K562 (cell line): ENCODE measurements at regions not wholly inside any gene's neighbourhood (a gene's known extent, or its start where the extent isn't known, plus 50 kb on each side); places are given as distances from the start of the nearest gene placed in this dataset.

Experiments
- NFE2 ChIP-seq: IDR thresholded peaks from 2 replicates; pipeline ENCODE4 v1.6.1; 2014; ENCODE audit warnings: antibody characterized with exemption, low read depth
- TF ChIP-seq, protein P1 (sequence below): fragments of 450-650 bp; IDR thresholded peaks from 2 replicates; pipeline ENCODE4 v1.6.1; 2016; ENCODE audit warnings: low read depth

DNA sequence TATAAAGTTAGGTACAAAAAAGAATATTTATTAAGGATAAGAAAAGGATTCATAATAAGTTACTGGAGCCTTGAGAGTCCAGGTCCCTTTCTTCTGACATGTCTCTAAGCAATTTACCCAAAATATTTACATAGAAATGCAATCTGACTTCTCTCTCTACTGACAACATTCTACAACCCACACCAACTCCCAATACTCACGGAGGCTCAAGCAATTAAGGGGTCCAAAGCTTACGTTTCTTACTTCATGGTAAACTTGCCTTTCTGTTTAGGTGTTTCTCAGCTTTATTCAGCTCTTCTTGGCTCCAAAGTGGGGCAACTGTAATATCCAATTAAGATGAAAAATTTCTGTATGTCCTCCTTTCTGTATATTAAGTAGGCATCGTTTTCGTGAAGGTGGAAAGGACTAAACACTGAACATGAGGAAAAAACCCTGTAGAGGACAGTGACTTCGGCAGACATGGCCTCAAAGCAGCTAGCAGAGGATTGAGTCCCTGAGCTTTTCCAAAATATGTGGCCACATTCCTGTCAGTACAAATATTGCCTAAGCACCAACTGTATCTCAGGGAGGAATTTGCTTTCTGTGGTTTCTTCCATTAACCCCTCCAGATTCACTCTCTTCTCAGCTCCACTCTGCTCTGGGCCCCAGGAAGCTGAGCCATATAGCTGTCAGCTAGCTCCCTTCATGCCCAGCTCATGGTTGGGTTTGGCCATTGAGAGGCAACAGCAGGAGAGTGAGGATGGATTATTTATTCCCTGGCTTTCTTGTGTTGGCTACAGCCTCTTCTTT, 67.9 kb upstream of the GLS start (continued):
- TF ChIP-seq, protein P1, sequence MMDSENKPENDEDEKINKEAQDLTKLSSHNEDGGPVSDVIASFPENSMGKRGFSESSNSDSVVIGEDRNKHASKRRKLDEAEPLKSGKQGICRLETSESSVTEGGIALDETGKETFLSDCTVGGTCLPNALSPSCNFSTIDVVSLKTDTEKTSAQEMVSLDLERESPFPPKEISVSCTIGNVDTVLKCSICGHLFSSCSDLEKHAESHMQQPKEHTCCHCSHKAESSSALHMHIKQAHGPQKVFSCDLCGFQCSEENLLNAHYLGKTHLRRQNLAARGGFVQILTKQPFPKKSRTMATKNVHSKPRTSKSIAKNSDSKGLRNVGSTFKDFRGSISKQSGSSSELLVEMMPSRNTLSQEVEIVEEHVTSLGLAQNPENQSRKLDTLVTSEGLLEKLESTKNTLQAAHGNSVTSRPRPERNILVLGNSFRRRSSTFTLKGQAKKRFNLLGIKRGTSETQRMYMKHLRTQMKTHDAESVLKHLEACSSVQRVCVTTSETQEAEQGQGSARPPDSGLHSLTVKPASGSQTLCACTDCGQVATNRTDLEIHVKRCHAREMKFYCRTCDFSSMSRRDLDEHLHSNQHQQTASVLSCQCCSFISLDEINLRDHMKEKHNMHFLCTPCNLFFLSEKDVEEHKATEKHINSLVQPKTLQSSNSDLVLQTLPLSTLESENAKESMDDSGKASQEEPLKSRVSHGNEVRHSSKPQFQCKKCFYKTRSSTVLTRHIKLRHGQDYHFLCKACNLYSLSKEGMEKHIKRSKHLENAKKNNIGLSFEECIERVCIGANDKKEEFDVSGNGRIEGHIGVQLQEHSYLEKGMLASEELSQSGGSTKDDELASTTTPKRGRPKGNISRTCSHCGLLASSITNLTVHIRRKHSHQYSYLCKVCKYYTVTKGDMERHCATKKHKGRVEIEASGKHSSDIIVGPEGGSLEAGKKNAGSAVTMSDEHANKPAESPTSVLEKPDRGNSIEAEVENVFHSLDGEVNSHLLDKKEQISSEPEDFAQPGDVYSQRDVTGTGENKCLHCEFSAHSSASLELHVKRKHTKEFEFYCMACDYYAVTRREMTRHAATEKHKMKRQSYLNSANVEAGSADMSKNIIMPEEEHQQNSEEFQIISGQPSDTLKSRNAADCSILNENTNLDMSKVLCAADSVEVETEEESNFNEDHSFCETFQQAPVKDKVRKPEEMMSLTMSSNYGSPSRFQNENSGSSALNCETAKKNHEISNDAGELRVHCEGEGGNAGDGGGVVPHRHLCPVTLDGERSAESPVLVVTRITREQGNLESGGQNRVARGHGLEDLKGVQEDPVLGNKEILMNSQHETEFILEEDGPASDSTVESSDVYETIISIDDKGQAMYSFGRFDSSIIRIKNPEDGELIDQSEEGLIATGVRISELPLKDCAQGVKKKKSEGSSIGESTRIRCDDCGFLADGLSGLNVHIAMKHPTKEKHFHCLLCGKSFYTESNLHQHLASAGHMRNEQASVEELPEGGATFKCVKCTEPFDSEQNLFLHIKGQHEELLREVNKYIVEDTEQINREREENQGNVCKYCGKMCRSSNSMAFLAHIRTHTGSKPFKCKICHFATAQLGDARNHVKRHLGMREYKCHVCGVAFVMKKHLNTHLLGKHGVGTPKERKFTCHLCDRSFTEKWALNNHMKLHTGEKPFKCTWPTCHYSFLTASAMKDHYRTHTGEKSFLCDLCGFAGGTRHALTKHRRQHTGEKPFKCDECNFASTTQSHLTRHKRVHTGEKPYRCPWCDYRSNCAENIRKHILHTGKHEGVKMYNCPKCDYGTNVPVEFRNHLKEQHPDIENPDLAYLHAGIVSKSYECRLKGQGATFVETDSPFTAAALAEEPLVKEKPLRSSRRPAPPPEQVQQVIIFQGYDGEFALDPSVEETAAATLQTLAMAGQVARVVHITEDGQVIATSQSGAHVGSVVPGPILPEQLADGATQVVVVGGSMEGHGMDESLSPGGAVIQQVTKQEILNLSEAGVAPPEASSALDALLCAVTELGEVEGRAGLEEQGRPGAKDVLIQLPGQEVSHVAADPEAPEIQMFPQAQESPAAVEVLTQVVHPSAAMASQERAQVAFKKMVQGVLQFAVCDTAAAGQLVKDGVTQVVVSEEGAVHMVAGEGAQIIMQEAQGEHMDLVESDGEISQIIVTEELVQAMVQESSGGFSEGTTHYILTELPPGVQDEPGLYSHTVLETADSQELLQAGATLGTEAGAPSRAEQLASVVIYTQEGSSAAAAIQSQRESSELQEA: no peak
- TF ChIP-seq NFE2: no peak
